DMS79 treated with DMSO at 0.1 percent for 48 hours (cell line): ENCODE measurements at regions not wholly inside any gene's neighbourhood (a gene's known extent, or its start where the extent isn't known, plus 50 kb on each side); places are given as distances from the start of the nearest gene placed in this dataset.
"Not testable (repeated sequence)": the region's sequence is repeated elsewhere in the genome, so short reads cannot be mapped to it uniquely, and the experiment has no call there.

Experiments used
- DNase-seq: peaks from one replicate; lab custom pipeline; 2025; lab: John Stamatoyannopoulos, UW

- DNase-seq, result no peak
Observed at GRCh38 chr6:166806217-166806838, 150.0 kb downstream of the RNASET2 start.

DNA sequence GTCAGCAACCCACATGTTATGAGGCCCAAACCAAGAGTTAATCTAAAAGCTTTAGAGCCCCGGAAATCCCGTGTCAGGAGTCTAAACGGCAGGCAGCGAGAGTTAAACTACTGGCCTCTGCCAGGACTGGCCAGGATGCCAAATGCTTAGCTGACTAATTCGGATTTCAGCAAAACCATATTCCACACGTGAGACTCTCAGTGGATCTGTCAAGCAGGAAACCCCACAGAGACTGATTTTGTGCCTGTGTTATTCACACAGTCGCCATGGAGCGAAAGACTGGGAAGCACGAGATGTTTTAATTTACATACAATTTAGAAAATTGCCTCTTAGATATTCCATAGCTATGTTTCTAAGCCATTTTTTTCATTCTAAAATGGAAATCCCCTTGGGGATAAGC, 152.9 kb downstream of the RNASET2 start:
- no peak for DNase-seq

DNA sequence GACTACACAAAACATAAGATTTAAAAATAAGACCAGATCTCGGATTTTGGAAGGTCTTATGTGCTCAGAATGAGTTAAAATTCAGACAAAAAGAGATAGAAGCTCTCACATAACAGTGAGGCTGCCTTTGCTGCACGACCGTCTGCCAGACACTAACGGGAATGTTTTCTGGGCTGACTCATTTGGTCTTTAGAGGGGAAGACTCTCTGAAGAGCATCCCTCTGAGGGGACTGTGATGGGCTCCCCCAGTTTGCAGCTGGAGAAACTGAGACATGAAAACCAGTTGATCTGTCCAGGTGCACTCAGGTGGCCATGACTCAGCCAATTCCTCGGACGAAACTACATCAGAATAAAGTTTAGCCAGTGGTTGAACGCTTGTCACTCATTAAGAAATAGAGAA, 153.9 kb downstream of the RNASET2 start:
- no peak for DNase-seq

GRCh38 chr6:166800137-166800536, 156.2 kb downstream of the RNASET2 start:
- no peak for DNase-seq

DNA sequence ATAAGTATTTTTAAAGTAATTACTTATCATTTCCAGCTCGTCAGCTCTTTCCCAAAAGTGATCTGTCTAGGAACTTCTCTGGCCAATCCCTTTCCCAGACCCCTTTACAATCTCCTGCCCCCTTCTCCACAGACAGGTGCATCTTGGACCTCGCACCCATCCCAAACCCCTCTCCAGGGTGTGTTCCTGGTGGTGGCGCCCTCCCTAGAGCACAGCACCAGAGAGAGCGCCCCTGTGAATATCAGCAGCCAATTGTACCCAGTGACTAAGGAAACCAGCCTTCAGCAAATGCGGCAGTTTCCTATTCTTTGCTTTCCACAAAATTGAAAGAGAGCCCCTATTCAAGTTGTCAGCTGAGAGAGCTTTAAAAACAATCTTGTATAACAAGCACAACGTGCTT, 157.7 kb downstream of the RNASET2 start:
- DNase-seq, result no peak

DNA sequence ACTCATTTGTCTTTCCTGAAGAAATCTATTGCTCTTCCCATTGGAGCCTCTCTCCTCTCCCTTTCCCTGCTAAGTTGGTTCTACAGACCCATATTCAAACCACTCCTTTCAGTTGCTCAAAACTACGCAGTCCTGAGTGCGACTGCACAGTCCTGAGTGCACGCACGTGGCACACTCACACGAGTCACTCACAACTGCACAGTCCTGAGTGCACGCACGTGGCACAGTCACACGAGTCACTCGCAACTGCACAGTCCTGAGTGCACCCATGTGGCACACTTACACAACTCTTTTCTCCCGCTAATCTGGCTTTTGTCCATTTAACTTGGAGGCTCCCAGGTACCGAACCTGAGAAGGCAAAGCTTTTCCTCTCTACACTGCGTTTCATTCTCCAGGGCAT, 159.7 kb downstream of the RNASET2 start:
- DNase-seq, result no peak

DNA sequence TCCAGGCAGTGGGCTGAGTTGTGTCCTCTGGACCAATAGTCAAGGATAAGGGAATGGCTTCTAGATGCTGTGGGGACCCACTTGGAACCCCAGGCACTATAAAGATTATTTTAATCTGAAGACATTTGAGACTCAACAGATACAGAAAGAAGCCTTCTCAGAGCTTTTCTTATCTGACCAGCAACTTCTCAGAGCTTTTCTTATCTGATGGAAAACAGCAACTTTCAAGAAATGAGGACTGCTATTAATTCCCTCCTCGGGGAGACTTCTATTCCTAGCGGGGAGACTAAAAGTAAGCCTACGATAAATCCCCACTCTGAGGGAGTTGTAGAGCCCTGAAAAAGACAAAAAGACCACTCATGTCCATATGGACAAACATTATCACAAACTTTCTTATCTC, 160.5 kb downstream of the RNASET2 start:
- DNase-seq, result no peak

- not testable (repeated sequence) for DNase-seq
Observed at GRCh38 chr6:166790808-166791207, 163.8 kb upstream of the RPS6KA2 start.

- DNase-seq, result not testable (repeated sequence)
Observed at GRCh38 chr6:166788846-166789529, 161.9 kb upstream of the RPS6KA2 start.

GRCh38 chr6:166786704-166787293, 159.7 kb upstream of the RPS6KA2 start:
- peak; percentile 70 for DNase-seq

- DNase-seq, result no peak
Observed at GRCh38 chr6:166785131-166785530, 158.1 kb upstream of the RPS6KA2 start.

- DNase-seq, result no peak
Observed at GRCh38 chr6:166784691-166785090, 157.6 kb upstream of the RPS6KA2 start.

DNA sequence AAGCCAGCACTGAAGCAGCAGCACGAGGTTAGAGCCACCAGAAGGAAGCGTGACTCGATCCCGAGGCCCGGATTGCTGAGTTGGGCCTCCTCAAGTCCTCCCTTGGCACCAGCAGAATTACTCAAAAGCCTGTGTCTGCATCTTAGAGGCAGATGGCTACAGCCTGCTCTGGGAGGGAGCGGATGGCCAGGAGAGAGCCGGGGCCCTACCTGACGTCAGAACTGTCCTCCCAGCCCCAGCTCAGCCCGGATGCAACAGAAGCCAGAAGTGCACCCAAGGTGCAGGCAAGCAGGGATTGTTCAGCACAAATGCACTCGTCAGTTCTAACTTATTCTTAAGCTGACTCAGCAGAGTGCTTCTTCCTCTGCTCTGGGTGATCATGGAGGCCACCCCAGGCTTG, 155.5 kb upstream of the RPS6KA2 start:
- DNase-seq, result no peak

GRCh38 chr6:166781331-166781730, 154.3 kb upstream of the RPS6KA2 start:
- DNase-seq, result no peak

DNA sequence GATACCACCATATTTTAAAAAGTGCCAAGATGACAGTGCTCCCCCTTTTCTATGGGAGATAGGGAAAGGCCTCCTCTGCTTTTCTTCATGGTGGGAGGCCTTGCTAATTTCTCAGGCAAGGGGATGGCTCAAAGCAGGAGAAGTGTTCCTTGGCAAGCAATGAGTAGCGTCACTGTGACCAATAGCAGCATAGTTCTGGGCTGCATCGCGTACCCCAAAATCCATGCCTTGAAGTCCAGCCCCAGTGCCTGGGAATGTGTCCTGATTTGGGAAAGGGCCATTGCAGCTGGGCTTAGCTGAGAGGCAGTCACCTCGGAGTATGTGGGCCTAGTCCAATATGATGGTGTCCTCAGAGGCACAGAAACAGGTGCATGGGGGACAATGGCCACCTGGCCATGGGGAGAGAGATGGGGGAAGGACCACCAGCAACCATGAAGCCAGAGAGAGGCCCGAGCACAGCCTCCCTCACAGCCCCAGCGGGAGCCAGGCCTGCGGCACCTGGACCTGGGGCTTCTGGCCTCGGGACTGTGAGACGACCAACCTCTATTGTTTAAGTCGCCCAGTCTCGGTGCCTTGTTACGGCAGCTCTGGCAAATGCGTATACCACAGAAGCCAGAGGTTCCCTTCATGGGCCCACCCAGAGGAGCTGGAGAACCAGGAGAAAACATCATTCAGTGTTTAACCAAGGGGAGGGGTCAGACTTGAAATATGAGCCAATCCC, 153.1 kb upstream of the RPS6KA2 start:
- no peak for DNase-seq

- DNase-seq, result no peak
Observed at GRCh38 chr6:166779381-166779780, 152.3 kb upstream of the RPS6KA2 start.

DNA sequence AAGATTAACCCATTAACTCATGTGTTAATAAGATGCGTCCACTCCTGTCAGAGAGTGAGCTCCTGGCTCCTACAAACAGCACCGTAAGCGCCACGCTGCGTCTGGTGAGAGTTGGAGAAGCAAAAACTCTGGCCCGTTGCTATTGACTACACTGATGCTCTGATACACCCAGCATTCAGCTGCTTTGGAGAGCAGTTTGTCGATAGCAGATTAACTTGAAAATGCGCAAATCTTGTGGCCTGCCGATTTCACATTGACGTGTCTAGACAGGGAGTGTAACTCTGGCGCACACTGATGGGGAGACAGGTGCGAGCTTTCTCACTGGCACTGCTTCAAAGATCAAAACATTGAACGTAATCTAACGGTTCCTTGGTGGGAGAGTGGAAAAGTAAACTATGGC, 151.7 kb upstream of the RPS6KA2 start:
- DNase-seq, result no peak

DNA sequence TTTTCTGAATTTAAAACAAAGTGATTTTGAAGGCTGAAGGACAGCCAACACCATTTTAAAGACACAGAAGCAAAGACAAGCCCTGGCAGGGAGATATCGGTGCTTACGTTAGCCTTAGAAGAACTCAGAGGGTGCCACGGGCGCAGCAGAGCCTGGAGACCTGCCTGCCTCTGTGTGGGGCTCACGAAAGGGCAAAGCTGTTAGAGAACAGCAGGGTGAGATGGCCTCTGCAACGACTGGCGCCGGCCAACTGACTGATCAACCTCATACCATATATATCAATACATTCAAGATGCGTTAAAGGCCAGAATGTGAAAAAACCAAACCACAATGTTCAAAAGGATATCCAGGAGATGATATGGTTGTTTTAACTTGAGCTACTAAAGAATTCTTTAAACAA, 151.0 kb upstream of the RPS6KA2 start:
- no peak for DNase-seq

DNA sequence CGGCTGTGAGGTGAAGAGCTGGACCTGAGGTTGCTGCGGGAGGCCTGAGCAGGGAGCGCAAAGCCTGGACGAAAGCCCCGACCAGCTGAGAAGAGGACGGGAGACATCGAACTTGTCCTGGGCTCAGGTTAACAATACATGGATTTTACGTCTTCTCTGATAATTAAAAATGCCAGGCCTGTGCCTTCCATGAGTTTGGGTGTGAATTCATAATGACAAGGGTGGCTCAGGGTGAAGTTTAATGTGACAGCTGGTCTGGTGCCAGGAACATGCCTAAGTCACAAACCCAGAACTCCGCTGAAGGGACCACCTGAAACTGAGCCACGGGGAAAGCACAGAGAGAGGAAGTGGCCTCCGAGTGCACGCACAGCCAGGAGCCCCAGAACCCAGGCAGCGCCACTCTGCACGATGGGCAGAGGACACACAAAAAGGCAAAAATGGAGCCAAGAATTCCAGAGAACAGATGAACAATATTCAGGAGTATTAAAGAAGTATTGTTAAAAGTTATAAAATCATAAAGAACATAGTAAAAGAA, 150.1 kb upstream of the RPS6KA2 start:
- DNase-seq, result no peak

DNA sequence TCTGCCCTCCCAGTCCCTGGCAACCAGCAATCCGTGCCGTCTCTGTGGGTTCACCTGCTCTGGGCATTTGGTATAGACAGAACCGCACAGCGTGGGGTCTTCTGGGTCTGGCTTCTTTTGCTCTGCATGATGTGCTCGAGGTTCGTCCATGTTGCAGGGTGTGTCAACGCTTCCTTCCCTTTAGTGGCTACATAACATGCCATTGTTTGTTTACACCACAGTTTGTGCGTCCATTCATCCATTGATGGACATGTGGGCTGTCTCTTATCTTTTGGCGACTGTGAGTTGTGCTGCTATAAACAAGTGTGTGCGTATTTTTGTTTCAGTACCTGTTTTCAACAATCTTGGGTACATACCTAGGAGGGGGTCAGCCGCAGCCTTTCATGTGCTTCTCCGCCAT, 149.5 kb upstream of the RPS6KA2 start:
- DNase-seq, result no peak

DNA sequence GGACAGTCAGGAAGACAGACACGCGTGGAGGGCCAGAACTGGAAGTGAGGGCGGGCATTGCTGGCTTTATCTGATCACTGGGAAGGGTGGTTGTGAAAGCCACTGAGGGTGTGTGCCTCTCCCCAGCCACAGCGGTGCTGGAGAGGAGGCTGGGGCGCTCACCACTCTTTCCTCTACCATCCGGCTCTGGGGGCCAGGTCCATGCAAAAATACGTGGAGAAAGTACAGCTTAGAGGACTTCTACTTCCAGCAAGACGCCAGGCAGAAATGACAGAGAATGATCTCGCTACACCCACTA, 148.8 kb upstream of the RPS6KA2 start:
- DNase-seq, result no peak

GRCh38 chr6:166775180-166775922, 148.3 kb upstream of the RPS6KA2 start:
- peak; percentile 61 for DNase-seq
